ENCODE measurements at regions not wholly inside any gene's neighbourhood (a gene's known extent, or its start where the extent isn't known, plus 50 kb on each side); places are given as distances from the start of the nearest gene placed in this dataset.

GRCh38 chr2:129441610-129442009 is 537.9 kb upstream of the RAB6C start:
- no peak for TF ChIP-seq CTCF (IDR thresholded peaks at IDR 0.05)
- TF ChIP-seq POLR2A (IDR thresholded peaks at IDR 0.05): no peak

All from right lobe of liver (tissue), 4 donors.